ENCODE measurements at regions not wholly inside any gene's neighbourhood (a gene's known extent, or its start where the extent isn't known, plus 50 kb on each side); places are given as distances from the start of the nearest gene placed in this dataset.

DNA sequence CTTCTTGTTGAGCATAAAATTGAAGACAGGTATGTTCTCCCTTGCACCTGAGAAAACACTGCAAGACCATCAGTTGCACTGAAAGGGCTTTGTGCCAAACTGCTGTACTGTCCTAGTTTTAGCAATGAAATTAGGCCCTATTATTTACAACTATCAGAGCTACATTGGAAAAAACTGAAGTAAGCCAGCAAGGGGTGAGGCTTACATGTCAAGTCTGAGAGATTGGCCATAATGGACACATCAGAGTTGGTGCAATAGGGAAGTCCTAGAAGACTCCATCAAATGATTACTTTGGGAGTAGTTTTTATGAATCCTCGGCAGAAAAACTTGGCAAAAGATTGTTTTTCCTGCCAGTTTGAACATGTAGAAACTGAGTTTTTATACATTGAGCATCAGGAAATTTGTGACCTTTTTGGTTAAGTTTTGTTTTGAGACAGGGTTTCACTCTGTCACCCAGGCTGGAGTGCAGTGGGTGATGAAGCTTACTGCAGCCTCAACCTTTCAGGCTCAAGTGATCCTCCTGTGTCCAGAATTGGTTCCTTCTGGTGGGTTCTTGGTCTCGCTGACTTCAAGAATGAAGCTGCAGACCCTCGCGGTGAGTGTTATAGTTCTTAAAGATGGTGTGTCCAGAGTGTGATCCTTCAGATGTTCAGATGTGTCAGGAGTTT is 160.1 kb upstream of the BANK1 start:
- TF ChIP-seq TAF1 (IDR thresholded peaks at IDR 0.05; ENCODE audit: low read depth) (no peak), RAD21 (conservative IDR thresholded peaks at IDR 0.05) (no peak), EZH2 (IDR thresholded peaks at IDR 0.05; ENCODE audit: borderline replicate concordance, insufficient read depth, low read length, poor library complexity, severe bottlenecking) (no peak), POLR2AphosphoS5 (IDR thresholded peaks at IDR 0.05) (no peak), SMC3 (conservative IDR thresholded peaks at IDR 0.05; ENCODE audit: poor library complexity) (no peak), EP300 (conservative IDR thresholded peaks at IDR 0.05; ENCODE audit: poor library complexity, severe bottlenecking) (no peak), MXI1 (conservative IDR thresholded peaks at IDR 0.05; ENCODE audit: poor library complexity, severe bottlenecking) (no peak)
- TF ChIP-seq, protein P1, sequence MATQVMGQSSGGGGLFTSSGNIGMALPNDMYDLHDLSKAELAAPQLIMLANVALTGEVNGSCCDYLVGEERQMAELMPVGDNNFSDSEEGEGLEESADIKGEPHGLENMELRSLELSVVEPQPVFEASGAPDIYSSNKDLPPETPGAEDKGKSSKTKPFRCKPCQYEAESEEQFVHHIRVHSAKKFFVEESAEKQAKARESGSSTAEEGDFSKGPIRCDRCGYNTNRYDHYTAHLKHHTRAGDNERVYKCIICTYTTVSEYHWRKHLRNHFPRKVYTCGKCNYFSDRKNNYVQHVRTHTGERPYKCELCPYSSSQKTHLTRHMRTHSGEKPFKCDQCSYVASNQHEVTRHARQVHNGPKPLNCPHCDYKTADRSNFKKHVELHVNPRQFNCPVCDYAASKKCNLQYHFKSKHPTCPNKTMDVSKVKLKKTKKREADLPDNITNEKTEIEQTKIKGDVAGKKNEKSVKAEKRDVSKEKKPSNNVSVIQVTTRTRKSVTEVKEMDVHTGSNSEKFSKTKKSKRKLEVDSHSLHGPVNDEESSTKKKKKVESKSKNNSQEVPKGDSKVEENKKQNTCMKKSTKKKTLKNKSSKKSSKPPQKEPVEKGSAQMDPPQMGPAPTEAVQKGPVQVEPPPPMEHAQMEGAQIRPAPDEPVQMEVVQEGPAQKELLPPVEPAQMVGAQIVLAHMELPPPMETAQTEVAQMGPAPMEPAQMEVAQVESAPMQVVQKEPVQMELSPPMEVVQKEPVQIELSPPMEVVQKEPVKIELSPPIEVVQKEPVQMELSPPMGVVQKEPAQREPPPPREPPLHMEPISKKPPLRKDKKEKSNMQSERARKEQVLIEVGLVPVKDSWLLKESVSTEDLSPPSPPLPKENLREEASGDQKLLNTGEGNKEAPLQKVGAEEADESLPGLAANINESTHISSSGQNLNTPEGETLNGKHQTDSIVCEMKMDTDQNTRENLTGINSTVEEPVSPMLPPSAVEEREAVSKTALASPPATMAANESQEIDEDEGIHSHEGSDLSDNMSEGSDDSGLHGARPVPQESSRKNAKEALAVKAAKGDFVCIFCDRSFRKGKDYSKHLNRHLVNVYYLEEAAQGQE (IDR thresholded peaks at IDR 0.05; ENCODE audit: borderline replicate concordance): no peak
- TF ChIP-seq, protein P2, sequence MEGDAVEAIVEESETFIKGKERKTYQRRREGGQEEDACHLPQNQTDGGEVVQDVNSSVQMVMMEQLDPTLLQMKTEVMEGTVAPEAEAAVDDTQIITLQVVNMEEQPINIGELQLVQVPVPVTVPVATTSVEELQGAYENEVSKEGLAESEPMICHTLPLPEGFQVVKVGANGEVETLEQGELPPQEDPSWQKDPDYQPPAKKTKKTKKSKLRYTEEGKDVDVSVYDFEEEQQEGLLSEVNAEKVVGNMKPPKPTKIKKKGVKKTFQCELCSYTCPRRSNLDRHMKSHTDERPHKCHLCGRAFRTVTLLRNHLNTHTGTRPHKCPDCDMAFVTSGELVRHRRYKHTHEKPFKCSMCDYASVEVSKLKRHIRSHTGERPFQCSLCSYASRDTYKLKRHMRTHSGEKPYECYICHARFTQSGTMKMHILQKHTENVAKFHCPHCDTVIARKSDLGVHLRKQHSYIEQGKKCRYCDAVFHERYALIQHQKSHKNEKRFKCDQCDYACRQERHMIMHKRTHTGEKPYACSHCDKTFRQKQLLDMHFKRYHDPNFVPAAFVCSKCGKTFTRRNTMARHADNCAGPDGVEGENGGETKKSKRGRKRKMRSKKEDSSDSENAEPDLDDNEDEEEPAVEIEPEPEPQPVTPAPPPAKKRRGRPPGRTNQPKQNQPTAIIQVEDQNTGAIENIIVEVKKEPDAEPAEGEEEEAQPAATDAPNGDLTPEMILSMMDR (IDR thresholded peaks at IDR 0.05; ENCODE audit: poor library complexity, severe bottlenecking): no peak
- Histone ChIP-seq H4K20me1 (ENCODE audit: insufficient read depth) (no peaks in the 10 kb centered on the region), H2AFZ (ENCODE audit: low read depth, low read length) (no peak overlapping the region), H3K27me3 (ENCODE audit: insufficient read depth, low read depth, low read length) (no peaks in the 10 kb centered on the region), H3K9me3 (ENCODE audit: low read length) (no peaks in the 10 kb centered on the region), H3F3A (ENCODE audit: insufficient read depth, low read length, poor library complexity, severe bottlenecking) (no peaks in the 10 kb centered on the region), H3K9ac (ENCODE audit: low read length) (no peak overlapping the region), H3K4me3 (ENCODE audit: low read length) (no peak overlapping the region), H3K36me3 (ENCODE audit: insufficient read depth, low read length) (no peaks in the 10 kb centered on the region), H3K9me2 (ENCODE audit: insufficient read depth, low read length) (no peaks in the 10 kb centered on the region), H3K4me2 (ENCODE audit: low read length) (no peak overlapping the region), H3K27ac (ENCODE audit: low read length) (no peak overlapping the region), H3K79me2 (replicated peaks; ENCODE audit: insufficient read depth, low read length) (no peaks in the 10 kb centered on the region)

- H3K9me2 ChIP-seq (ENCODE audit: insufficient read depth, low read length): no peaks in the 10 kb centered on the region
- no peaks in the 10 kb centered on the region for H3K9me3 ChIP-seq (ENCODE audit: low read length)
- no peaks in the 10 kb centered on the region for H3K79me2 ChIP-seq (replicated peaks; ENCODE audit: insufficient read depth, low read length)
- H3K27ac ChIP-seq (ENCODE audit: low read length): no peak overlapping the region
- no peak overlapping the region for H3K4me3 ChIP-seq (ENCODE audit: low read length)
- no peaks in the 10 kb centered on the region for H3K36me3 ChIP-seq (ENCODE audit: insufficient read depth, low read length)
- TF ChIP-seq, protein P2 (IDR thresholded peaks at IDR 0.05; ENCODE audit: poor library complexity, severe bottlenecking): no peak
- TF ChIP-seq EZH2 (IDR thresholded peaks at IDR 0.05; ENCODE audit: borderline replicate concordance, insufficient read depth, low read length, poor library complexity, severe bottlenecking) (no peak), POLR2AphosphoS5 (IDR thresholded peaks at IDR 0.05) (no peak), SMC3 (conservative IDR thresholded peaks at IDR 0.05; ENCODE audit: poor library complexity) (no peak), MXI1 (conservative IDR thresholded peaks at IDR 0.05; ENCODE audit: poor library complexity, severe bottlenecking) (no peak), RAD21 (conservative IDR thresholded peaks at IDR 0.05) (no peak), EP300 (conservative IDR thresholded peaks at IDR 0.05; ENCODE audit: poor library complexity, severe bottlenecking) (no peak), TAF1 (IDR thresholded peaks at IDR 0.05; ENCODE audit: low read depth) (no peak)
- TF ChIP-seq, protein P1 (IDR thresholded peaks at IDR 0.05; ENCODE audit: borderline replicate concordance): no peak
- no peaks in the 10 kb centered on the region for H4K20me1 ChIP-seq (ENCODE audit: insufficient read depth)
- no peaks in the 10 kb centered on the region for H3F3A ChIP-seq (ENCODE audit: insufficient read depth, low read length, poor library complexity, severe bottlenecking)
- no peaks in the 10 kb centered on the region for H3K27me3 ChIP-seq (ENCODE audit: insufficient read depth, low read depth, low read length)
- H3K9ac ChIP-seq (ENCODE audit: low read length): no peak overlapping the region
- no peak overlapping the region for H2AFZ ChIP-seq (ENCODE audit: low read depth, low read length)
- H3K4me2 ChIP-seq (ENCODE audit: low read length): no peak overlapping the region
Measured at GRCh38 chr4:101621120-101621519, 169.4 kb upstream of the BANK1 start.
